KG1 (cell line): ENCODE measurements at regions not wholly inside any gene's neighbourhood (a gene's known extent, or its start where the extent isn't known, plus 50 kb on each side); places are given as distances from the start of the nearest gene placed in this dataset.

Experiments
- DNase-seq: peaks from one replicate; lab custom pipeline; 2025; lab: John Stamatoyannopoulos, UW

DNA sequence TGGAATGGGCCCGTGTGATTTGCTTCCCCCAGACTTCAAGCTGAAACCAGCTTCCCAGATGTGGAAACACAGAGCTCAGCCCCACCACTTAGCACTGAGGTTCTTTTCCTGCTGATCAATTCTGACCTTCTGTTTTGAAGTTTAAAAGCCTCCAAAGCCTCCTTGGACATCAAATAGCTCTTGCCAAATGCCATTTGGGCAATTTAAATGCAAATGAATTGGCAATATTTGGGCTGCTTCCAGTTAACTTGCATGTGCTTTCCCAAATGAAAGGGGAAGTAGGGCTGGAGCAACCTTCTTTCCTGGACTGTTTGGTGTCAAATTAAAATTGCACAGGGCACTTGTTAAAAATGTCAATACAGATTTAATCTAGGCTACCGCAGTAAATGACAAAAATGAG is 710.5 kb downstream of the TLR4 start:
- no peak for DNase-seq

DNA sequence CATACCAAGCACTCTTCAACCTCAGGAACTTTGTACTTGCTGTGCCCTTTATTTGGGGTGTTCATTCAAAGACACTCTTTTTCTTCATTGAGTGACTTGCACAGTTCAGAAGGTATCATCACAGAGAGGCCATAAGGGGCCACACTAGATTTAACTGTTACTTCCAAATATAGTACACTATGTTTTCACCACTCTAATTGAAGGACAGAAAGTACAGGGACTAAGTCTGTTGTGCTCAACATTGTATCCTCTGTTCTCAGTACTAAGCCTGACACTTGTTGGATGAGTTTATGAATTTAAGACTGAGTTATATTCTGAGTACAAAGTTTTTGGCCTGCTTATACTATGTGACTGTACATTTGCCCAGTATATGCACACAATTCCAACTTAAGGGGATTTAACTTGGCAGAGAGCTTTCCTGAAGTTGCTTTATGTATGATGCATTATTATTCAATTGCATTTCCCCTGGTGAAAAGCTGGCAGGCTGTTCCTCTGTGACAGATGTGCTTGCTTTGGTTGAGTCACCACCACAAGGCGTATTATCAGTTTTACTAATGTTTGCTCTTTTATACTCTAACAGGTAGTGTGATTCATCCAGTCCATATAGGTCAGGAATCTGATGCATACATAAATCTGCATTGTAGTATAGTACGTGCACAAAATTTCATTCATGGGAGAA is 714.8 kb downstream of the TLR4 start:
- DNase-seq: no peak

- no peak for DNase-seq
Observed at GRCh38 chr9:118419676-118420075, 715.5 kb downstream of the TLR4 start.

DNA sequence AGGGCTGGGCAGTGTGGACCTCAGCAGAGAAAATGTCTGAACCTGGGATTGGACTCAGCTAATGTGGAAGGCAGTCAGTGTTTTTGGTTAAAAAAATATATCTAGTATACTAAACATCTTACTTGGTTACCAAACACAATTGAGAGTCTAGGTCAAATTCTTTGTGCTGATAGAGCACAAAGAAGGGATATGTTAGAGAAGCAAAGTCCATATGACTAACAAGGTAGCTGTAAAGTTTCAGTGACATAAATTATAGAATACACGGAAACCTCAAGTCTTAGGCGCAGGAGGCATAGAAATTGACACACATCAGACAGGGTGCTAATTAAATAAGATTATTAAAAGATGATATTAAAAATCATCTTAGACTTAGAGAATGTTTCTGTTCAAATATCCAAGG is 718.3 kb downstream of the TLR4 start:
- no peak for DNase-seq

- DNase-seq: no peak
Observed at GRCh38 chr9:118423021-118423420, 718.8 kb downstream of the TLR4 start.

DNA sequence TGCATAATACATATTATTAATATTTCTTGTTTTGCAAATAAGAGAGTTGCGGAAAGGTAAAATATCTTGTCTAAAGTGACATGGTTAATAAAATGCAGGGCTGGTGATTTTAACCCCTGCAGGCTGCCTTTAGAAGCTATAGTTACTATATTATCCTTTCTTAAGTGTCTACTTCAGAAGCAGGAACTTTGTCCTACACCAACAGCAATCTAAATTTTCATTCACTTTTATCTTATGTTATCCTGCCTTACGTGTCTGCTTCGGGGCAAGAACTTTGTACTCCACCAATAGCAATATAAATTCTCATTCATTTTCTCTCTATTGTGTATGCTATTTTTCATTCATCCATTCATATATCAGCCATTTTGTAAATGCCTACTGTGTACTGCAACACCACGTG is 719.5 kb downstream of the TLR4 start:
- DNase-seq: no peak

DNA sequence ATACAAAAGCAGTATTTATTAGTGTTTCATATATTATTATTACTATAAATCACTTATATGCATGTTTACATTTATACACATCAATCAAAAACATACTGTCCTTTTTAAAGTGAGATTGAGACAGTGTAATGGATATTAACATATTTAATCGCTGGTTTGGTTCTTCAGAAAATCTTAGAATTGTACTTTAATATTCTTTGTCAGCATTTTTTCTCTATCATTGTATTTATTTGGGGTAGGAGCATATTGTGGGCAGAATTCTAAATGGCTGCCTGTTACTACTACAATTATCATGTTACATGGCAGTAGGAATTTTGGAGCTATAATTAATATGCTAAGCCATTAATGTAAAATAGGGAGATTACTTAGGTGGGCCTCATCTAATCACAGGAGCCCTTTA is 722.6 kb downstream of the TLR4 start:
- no peak for DNase-seq

DNA sequence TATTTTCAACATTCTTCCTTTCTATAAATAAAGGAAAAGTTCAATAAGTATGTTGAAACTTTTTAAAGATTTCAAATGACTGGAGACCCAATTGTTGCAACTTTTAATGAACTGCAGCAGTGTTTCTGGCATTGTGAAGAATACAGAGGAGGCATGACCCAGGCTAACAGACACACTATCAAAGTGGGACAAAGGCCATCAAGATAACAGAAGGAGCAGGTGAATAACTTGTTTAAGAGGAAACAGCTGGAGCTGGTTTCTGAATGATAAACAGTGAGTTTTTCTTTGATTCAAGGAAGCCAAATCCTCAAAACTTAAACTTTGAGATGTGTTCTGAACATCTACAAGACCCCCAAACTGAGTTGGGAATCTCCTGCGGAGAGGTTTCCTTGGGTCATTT is 734.6 kb downstream of the TLR4 start:
- no peak for DNase-seq

DNA sequence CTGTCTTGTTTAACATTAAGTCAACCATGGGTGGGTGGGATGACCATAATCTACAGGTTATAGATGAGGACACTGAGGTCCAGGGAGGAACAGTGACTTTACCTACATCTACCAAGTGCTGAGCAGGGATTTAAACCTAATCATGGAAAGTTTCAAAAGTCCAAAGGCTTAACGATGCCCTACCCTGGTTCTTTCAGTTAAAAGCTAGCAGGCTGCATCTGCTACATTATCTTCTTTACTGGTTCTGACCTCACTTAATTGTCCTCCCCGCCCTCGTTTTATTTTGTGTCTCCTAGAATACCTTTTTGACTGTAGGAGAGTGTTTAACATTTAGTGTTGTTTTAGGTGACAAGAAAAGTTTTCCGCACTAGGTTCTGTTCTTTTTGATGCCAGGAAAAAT is 735.2 kb downstream of the TLR4 start:
- no peak for DNase-seq

- no peak for DNase-seq
Observed at GRCh38 chr9:118444403-118444802, 740.2 kb downstream of the TLR4 start.

DNA sequence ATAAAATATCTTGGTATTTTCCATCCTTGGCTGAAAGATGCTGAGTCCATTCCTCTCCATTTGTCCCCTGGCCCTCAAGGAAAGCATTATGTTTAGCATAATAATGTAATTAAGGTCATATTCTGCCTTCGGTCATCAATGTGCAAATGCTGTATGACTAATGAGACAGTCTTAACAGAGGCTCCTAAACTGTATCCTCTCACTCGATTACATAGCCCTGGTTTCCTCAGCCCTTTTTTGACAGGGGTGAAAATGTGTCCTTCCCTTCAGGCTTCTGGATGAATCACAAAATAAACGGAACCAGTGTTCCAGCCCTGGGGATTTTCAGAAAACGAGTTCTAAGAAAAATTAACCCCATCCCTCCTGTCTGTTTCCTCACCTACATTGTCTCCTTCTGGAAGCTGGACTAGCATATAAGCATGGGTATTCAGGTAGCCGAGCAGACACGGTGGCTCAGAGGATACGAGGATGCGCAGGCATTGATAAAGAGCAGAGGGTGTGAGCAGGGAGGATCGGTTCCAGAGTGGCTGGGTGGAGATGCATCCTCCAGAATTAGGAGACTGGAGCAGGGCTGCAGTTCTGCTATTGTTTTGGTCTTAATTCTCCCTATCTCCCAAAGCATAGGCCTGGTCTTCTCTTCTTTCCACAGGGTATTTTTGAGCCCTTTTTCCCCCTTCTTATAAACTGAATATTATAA is 742.9 kb downstream of the TLR4 start:
- DNase-seq: no peak

DNA sequence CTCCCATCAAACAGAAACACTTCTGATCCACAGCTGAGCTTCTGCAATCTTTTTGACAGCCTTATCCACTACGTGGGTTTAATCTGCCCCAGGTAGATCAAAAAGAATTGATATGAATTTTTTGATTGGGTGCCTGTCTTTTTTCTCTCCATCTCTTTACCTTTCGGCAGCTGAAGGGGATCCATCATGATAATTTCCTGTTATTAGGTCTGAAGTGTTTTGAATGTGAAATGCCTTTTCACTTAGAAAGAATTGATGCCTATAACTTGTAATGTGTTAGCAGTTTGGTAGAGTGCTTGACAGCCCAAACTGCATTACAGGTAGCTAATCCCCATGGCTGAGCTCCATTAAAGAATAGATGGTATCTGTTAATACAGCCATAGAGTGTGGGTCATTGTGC is 745.4 kb downstream of the TLR4 start:
- no peak for DNase-seq

DNA sequence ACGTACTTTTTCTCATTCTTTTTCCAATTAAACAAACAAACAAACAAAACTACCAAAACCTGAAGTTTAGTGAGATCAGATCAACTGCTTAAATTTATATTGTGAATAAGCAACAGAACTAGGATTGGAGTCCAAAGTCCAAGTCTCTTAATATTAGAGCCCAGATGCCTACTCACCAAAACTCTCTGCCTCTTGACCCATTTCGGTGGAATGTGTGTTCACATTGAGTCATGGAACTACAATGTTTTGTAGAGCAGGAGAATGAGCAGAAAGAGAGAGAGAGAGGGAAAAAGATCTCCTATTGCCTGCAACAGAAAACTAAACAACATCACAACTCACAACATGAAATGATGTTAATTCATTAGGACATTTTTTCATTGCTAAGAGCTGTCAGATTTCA is 751.1 kb downstream of the TLR4 start:
- no peak for DNase-seq

GRCh38 chr9:118455788-118456187 is 751.6 kb downstream of the TLR4 start:
- DNase-seq: no peak

- no peak for DNase-seq
Observed at GRCh38 chr9:118457171-118458000, 753.2 kb downstream of the TLR4 start.

DNA sequence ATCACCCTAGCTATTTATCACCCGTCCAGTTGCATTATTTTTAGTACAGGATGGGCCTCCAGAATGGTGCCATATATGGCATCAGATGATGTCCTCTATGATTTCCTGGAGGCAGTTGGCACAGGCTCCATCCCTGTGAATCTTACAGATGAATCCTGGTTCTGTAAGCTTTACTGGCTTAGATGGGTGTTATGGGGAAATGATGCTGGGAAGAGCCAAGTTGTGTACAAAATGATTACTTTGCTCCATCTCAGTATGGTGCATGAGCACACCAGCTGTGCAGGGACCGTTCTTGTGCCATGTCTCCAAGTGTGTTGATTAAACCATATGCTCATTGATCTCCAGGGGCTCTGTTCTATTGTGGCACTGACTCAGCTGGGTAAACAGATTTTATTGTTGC is 755.7 kb downstream of the TLR4 start:
- no peak for DNase-seq

- no peak for DNase-seq
Observed at GRCh38 chr9:118463419-118463818, 759.2 kb downstream of the TLR4 start.

DNA sequence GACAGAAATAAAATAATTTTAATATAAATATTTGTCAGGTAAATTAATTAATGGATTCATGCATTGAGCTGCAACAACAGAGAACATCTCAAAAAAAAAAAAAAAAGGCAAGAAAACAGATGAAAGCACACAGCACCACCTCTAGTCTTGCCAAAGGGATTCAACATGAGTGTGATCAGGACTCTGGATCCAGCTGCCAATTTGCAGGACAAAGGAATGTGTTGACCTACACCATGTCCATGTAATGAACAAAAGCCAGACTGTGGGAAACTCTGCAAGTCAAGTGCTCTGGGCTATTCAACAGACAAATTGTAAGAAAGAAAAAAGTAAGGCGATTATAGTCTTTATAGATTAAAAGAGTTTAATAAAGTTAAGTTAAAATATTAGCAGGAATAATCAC is 769.3 kb downstream of the TLR4 start:
- DNase-seq: no peak

- DNase-seq: no peak
Observed at GRCh38 chr9:118478752-118479151, 774.5 kb downstream of the TLR4 start.

GRCh38 chr9:118482306-118482705 is 778.1 kb downstream of the TLR4 start:
- no peak for DNase-seq

- DNase-seq: no peak
Observed at GRCh38 chr9:118483677-118484076, 779.5 kb downstream of the TLR4 start.

DNA sequence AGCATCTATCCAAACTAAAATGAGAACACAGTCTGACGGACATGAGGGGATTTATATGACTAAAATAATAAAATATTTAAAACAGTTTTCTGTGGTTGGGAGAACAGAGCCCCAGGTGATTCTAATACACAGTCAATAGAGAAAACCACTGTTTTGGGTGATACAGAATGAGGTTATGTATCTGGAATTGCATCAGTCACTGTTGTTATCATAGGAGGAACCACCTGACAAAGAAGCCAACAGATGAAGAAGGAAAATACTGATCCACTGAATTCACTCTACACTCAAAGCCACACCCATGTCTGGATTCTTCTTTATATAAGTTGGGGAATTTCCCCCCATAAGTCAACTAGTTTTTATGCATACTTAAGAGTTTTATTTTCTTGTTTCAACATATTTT is 799.0 kb downstream of the TLR4 start:
- DNase-seq: no peak

- no peak for DNase-seq
Observed at GRCh38 chr9:118510711-118511110, 806.5 kb downstream of the TLR4 start.
